Activated CD4-positive, alpha-beta T cell treated with anti-CD3 and anti-CD28 coated beads, Interleukin-2, amount 50 U/mL, for 48 hours (primary cell): ENCODE measurements at regions not wholly inside any gene's neighbourhood (a gene's known extent, or its start where the extent isn't known, plus 50 kb on each side); places are given as distances from the start of the nearest gene placed in this dataset.

Experiments
- DNase-seq, 2 experiments: peaks; one replicate each; pipeline ENCODE4 v3.0.0-alpha.2; 2020

DNA sequence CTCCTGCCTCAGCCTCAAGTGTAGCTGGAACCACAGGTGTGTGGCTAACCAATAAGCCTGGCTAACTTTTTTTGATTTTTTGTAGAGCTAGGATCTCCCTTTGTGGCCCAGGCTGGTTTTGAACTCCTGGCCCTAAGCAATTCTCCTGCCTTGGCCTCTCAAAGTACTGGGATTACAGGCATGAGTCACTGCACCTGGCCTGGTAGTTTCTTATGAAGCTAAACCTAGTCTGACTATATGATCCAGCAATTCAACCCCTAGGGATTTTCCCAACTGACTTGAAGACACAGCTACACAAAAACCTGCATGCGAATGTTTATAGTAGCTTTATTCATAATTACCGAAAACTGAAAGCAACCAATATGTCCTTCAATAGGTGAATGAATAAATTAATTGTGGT lies 176.2 kb upstream of the IRX3 start:
- no peak for DNase-seq

DNA sequence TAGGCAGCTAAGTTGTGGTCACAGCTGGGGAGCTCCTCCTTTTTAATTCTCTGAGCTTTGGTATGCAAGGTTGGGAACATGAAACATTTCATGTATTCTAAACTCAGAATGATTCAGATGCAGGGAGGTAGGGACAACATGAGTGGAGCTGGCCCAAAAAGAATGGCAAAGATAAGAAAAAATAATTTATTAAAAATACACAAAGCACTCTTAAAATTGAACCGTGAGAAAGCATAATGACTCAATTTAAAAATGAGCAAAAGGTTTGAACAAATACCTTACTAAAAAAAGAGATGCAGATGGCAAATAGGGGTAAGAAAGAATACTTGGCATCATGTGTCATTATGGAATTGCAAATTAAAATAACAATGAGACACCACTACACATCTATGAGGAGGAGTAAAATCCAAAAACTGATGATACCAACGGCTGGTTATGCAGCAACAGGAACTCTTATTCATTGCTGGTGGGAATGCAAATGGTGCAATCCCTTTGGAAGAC lies 175.6 kb upstream of the IRX3 start:
- DNase-seq = no peak

GRCh38 chr16:54460263-54460860 lies 173.8 kb upstream of the IRX3 start:
- no peak for DNase-seq

DNA sequence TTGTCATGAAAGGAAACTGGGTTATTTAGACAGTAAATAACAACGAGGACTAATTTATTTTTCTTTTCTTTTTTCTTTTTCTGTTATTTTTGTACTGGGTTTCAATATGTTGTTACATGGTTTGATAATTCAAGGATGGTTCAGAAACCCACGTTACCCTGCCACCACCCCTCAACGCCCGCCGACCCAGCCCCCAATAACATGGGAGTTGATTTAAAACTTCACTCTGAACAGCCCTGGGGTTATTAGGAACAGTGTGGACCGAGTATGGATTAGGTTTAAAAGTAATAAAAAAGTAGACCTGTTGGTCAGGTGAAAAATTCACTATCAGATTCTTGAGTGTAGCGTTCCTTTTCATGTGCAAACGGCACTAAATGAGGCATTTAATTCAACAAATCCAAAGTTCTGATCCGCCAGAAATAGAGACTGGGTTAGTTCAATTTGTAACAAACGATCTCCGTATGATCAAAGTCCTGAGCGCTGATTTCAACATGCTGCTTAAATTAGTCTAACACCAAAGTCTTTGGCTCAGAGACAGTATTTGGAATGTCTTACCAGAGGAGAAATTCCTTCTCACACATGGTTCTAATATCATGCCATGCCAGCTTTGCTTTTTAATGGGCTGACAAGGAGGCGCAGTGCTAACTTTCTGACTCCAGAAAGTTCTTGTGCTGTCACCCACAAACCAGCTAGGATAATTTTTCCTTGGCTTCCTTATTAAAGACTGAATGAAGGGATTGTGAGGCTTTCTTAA lies 173.1 kb upstream of the IRX3 start:
- no peak for DNase-seq

- no peak for DNase-seq
Measured at GRCh38 chr16:54458923-54459322, 172.3 kb upstream of the IRX3 start.

DNA sequence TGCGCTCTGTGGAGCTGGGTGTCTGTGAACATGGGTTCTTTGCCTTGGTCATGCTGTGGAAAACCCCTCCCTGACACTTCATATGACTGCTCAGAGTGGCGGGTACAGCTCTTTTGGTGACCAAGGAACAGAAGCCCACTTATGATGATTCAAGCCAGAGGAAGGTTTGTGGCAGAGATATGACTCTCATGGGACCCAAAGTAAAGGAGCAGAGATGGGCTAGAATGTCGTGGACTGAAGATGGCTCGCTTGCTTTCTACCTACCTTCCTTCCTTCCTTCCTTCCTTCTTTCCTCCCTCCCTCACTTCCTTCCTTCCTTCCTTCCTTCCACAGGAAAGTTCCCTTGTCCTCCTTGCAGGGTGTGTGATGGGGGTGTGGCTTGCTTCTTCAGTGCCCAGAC lies 169.7 kb upstream of the IRX3 start:
- DNase-seq = no peak

- DNase-seq = no peak
Measured at GRCh38 chr16:54455030-54455725, 168.6 kb upstream of the IRX3 start.

DNA sequence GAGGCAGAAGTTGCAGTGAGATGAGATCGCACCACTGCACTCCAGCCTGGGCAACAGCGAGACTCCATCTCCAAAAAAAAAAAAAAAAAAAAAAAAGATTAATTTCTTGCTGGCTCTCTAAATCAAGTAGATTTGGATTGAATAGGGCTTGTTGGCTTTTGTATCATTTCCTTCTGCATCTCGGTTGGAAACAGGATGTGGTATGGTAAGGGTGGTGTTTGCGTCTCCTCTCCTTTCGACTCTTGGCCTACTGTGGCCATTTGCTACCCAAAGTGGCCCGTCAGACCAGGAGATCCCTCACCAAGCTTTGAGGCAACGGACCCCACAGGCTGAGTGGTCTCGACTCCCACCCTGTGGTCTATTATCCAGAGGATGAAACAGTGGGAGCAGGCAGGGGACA lies 168.0 kb upstream of the IRX3 start:
- no peak for DNase-seq

GRCh38 chr16:54453871-54454270 lies 167.3 kb upstream of the IRX3 start:
- DNase-seq = no peak

GRCh38 chr16:54447576-54448440 lies 161.2 kb upstream of the IRX3 start:
- DNase-seq = no peak

DNA sequence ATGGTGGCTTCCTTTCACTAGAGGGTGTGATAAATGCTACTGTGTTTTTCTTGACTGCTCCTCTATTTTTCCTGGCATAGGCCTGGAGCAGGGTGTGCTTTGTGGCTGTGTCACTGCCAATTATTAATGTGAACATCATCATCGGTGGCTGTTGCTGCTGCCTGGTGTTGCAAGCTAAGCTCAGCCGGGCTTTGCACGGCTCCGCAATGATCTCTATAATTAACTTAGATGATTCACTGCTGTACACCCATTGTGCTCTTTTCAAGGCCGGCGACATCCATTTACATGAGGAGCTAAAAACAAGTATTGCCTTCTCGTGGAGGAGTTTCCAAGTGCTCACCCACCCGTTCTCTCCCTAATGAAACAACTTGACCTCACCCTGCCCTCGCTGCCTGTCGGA lies 160.1 kb upstream of the IRX3 start:
- DNase-seq = no peak

DNA sequence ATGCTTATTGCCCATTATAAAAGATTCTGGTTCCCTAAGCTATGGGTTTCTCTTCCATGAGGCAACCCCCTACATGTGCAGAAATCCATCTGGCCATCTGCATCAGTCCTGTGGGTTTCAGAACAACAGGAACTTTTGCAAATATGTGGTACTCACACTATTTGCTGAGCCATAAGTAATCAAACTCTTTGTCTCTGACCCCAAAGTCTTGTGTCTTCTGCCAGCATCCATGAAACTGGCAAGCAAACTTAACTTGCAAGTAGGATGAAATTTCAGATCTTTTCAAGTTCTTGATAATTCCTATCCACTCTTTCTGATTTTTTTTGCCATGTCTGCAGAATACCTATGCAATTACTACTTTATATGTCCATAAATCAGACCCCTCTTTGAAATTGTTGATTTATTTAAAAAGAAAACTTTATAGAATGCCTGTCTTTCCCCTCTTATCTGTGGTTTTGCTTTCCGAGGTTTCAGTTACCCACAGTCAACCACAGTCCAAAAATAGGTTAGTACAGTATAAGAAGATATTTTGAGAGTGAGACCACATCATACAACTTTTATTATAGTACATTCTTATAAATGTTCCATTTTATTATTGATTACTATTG lies 158.4 kb upstream of the IRX3 start:
- DNase-seq = no peak

- no peak for DNase-seq
Measured at GRCh38 chr16:54443839-54444238, 157.3 kb upstream of the IRX3 start.

DNA sequence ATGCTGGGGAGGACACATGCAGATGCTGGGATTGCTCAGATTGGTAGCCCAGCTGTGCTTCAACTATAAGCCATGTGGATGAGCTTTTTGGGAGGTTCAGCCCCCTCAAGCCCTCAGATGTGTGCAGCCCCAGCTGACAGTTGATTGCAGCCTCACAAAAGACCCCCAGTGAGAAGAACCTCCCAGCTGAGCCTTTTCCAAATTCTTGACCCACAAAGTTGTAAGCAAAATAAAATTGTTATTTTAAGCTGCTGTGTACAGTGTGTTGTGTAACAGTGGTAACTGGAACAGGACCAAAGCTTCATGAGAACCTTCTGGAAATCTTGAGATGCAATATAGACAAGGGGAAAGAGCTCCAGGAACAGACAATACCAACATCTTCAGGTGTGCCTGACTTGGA lies 156.8 kb upstream of the IRX3 start:
- no peak for DNase-seq

DNA sequence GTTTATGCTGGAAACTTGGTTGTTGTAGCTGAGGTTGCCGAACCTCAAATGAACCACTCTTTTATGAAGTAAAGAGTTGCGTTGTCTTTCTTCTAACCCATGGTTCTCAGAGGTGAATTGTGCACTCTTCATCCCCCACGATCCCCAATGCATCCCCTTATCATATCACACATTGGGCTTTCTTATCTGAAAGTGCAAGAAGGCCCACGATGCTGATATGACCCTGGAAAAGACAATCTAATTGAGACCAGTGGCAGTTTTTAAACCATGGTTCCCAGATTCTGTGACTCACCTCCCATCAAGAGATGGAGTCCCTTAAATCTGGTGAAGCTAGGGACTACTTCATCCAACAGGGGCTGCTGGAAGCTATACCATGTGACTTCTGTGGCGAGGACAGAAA lies 156.3 kb upstream of the IRX3 start:
- no peak for DNase-seq

- DNase-seq = no peak
Measured at GRCh38 chr16:54438469-54438868, 151.9 kb upstream of the IRX3 start.

GRCh38 chr16:54437921-54438320 lies 151.3 kb upstream of the IRX3 start:
- DNase-seq = no peak

- DNase-seq = no peak
Measured at GRCh38 chr16:54437401-54437800, 150.8 kb upstream of the IRX3 start.

GRCh38 chr16:54436346-54436745 lies 149.8 kb upstream of the IRX3 start:
- no peak for DNase-seq

- DNase-seq = no peak
Measured at GRCh38 chr16:54434859-54435258, 148.3 kb upstream of the IRX3 start.

DNA sequence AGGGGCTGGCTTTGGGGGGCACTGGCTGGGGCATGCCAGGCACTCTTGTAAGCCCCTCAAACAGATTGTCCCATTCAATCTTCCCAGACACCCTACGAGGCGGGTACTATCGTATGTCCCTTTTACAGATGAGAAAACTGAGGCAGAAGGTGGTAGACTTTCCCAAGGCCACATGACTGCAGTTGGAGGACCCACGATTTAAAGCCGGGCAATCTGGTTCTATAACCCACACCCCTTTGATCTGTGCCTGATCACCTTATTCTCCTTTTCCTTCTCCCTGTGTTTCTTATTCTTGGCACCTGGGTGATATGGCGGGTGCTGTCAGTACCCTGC lies 146.3 kb upstream of the IRX3 start:
- no peak for DNase-seq

GRCh38 chr16:54431997-54432896 lies 145.7 kb upstream of the IRX3 start:
- DNase-seq = no peak
